ENCODE measurements at regions not wholly inside any gene's neighbourhood (a gene's known extent, or its start where the extent isn't known, plus 50 kb on each side); places are given as distances from the start of the nearest gene placed in this dataset.
"Not testable (repeated sequence)": the region's sequence is repeated elsewhere in the genome, so short reads cannot be mapped to it uniquely, and the experiment has no call there.

GRCh38 chr4:134505511-134505910 lies 303.9 kb upstream of the PABPC4L start:
- no peak for DNase-seq (ENCODE audit: low read depth)

DNA sequence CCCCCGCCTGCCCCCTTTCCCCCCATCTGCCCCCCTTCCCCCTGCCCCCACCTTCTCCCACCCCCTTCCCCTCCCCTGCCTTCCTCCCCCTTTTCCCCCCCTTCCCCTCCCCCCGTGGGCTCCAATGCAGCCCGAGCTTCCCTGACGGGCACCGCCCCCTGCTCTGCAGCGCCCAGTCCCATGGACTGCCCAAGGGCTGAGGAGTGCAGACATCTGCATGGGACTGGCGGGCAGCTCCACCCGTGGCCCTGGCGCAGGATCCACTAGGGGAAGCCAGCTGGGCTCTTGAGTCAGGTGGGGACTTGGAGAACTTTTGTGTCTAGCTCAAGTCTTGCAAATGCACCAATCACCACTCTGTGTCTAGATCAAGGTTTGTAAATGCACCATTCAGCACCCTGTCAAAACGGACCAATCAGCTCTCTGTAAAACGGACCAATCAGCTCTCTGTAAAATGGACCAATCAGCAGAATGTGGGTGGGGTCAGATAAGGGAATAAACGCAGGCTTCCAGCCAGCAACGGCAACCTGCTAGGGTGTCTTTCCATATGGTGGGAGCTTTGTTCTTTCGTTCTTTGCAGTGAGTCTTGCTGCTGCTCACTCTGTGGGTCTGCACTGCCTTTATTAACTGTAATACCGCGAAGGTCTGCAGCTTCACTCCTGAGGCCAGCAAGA lies 300.5 kb upstream of the PABPC4L start:
- no peak for DNase-seq (ENCODE audit: low read depth)

DNA sequence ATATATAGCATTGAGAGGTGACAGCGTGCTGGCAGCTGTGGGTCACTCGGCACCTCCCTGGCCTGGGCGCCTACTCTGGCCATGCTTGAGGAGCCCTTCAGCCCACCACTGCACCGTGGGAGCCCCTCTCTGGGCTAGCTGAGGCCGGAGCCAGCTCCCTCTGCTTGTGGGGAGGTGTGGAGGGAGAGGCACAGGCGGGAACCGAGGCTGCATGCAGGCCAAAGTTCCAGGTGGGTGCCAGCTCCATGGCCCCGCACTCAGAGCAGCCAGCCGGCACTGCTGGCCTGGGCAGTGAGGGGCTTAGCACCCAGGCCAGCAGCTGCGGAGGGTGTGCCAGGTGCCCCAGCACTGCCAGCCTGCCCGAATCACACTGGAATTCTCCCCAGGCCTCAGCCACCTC lies 299.9 kb upstream of the PABPC4L start:
- not testable (repeated sequence) for DNase-seq (ENCODE audit: low read depth)

- DNase-seq (ENCODE audit: low read depth) = no peak
Observed at GRCh38 chr4:134499074-134499473, 297.5 kb upstream of the PABPC4L start.

- DNase-seq (ENCODE audit: low read depth) = no peak
Observed at GRCh38 chr4:134490863-134491262, 289.3 kb upstream of the PABPC4L start.

DNA sequence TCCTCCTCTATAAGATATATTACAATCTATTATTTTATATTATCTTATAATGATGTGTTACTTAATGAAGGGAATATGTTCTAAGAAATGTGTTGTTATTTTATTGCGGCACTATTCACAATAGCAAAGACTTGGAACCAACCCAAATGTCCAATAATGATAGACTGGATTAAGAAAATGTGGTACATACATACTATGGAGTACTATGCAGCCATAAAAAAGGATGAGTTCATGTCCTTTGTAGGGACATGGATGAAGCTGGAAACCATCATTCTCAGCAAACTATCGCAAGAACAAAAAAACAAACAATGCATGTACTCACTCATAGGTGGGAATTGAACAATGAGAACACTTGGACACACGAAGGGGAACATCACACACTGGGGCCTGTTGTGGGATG lies 281.9 kb upstream of the PABPC4L start:
- DNase-seq (ENCODE audit: low read depth) = not testable (repeated sequence)

- no peak for DNase-seq (ENCODE audit: low read depth)
Observed at GRCh38 chr4:134471569-134471968, 270.0 kb upstream of the PABPC4L start.

DNA sequence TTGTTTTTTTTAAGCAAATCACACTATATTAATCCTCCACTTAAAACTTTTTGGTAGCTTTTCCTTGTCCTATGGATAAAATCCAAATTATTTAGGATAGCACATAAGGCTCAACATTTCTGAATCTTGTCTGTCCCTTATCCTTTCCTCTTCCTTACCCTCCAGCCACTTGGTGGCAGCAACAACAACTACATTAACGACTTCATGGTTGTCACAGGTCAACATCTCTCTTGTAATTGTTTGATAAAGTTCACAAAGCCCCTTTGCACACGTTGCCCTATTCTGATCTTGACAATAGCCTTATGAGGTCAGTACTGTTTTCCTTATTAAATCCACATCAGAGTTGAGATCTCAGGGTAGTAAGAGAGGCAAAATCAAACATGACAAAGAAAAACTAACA lies 269.0 kb upstream of the PABPC4L start:
- peak; percentile 27 for DNase-seq (ENCODE audit: low read depth)

DNA sequence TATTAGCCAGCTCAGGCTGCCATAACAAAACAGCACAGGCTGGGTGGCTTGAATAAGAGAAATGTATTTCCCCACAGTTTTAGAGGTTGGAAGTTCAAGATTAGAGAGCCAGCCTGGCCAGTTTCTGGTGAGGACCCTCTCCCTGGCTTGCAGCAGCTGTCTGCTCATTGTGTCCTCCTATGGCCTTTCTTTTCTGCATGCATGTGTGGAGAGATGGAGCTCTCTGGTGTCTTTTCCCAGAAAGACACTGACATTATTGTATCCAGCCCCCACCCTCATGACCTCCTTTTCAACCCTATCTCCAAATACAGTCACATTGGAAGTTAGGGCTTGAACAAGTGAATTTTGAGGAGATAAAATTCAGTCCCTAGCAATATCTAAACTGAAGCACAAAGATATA lies 263.8 kb upstream of the PABPC4L start:
- DNase-seq (ENCODE audit: low read depth) = no peak

- no peak for DNase-seq (ENCODE audit: low read depth)
Observed at GRCh38 chr4:134463771-134464170, 262.2 kb upstream of the PABPC4L start.

DNA sequence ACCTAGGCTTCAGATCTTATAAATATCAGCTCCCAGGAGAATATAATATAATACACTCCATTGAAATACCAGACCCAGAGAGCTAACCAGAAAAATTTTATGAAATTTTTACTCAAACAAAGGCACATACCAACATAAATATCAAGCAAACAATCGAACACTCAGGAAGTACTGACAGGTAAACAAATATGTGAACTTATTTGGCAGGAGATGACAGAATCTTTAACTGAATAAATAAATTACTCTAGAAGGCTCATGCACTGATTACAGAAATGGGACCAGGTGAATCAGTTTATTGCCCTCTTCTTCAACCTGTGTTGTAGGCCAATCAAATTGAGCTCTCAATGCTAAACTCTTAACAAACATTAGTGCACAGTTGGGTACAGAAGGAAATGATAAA lies 225.2 kb upstream of the PABPC4L start:
- no peak for DNase-seq (ENCODE audit: low read depth)

GRCh38 chr4:134425756-134426155 lies 224.2 kb upstream of the PABPC4L start:
- no peak for DNase-seq (ENCODE audit: low read depth)

- no peak for DNase-seq (ENCODE audit: low read depth)
Observed at GRCh38 chr4:134422776-134423175, 221.2 kb upstream of the PABPC4L start.

GRCh38 chr4:134421734-134422133 lies 220.1 kb upstream of the PABPC4L start:
- no peak for DNase-seq (ENCODE audit: low read depth)

- DNase-seq (ENCODE audit: low read depth) = no peak
Observed at GRCh38 chr4:134408897-134409296, 207.3 kb upstream of the PABPC4L start.

DNA sequence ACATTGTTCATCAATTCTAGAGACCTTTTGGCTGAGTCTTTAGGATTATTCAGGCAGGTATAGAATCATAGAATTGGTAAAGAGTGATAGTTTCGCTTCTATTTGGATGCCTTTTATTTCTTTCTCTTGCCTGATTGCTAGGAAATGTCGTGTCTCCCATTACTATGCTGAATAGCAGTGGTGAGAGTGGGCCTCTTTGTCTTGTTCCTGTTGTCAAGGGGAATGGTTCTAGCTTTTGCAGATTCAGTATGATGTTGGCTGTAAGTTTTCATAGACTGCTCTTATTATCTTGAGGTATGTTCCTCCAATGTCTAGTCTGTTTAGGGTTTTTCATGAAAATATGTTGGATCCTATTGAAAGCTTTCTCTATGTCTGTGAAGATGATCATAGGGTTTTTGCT lies 200.2 kb upstream of the PABPC4L start:
- no peak for DNase-seq (ENCODE audit: low read depth)

GRCh38 chr4:134393592-134393991 lies 192.0 kb upstream of the PABPC4L start:
- DNase-seq (ENCODE audit: low read depth) = no peak

GRCh38 chr4:134390319-134390718 lies 188.7 kb upstream of the PABPC4L start:
- DNase-seq (ENCODE audit: low read depth) = no peak

GRCh38 chr4:134388351-134388750 lies 186.8 kb upstream of the PABPC4L start:
- no peak for DNase-seq (ENCODE audit: low read depth)

DNA sequence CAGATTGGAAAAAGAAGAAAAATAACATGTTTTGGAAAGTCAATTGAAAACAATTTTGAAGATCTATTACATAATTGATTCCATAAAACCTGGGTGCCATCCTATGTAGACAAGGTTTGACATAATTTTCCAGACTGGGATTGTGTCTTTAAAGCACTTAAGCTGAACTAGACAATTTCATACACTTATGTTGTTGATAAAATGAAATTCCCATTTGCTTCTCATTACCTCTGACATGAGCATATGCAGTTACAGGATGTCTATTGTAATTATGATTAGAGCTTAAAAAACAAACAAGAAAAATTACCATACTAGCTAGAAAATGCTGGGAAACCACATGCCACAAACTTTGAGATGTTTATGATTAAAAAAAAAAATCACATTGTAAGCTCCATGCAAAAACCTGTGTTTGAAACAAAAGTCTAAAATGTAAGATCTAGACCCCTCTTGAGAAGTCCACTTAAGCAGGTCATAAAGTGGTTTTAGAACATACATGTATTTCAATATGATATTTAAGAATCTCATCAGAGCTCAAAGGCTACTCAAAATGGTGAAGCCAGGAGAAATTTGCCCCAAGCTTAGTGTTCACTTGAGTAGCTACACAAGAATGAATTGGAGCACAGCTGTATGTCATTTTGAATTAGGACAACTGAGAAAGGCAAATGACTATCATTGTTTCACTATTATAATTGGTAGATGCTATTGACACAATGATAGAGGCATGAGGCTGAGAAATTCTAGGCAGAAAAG lies 181.1 kb upstream of the PABPC4L start:
- no peak for DNase-seq (ENCODE audit: low read depth)

DNA sequence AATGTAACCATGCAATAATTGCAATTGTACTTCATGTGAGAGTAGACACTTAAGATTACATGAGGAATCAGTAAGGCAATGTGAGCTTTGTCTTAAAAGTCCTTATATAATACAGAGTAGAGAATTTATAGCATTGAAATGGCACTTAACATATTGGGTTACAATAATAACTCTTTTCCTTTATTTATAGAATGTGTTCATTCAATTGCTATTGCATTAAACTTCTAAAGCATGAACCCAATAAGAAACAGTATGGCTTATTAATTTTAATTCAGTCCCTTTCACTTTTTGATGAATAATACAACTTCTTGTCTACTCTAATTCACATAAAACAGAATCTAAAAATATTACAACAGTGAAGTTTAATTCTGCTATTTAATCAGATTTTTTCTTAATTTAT lies 174.2 kb upstream of the PABPC4L start:
- no peak for DNase-seq (ENCODE audit: low read depth)

GRCh38 chr4:134365852-134366251 lies 164.3 kb upstream of the PABPC4L start:
- DNase-seq (ENCODE audit: low read depth) = peak; percentile 13

GRCh38 chr4:134364928-134365327 lies 163.3 kb upstream of the PABPC4L start:
- no peak for DNase-seq (ENCODE audit: low read depth)

GRCh38 chr4:134345244-134345643 lies 143.7 kb upstream of the PABPC4L start:
- DNase-seq (ENCODE audit: low read depth) = no peak
